ENCODE measurements at regions not wholly inside any gene's neighbourhood (a gene's known extent, or its start where the extent isn't known, plus 50 kb on each side); places are given as distances from the start of the nearest gene placed in this dataset.

- Histone ChIP-seq H3K9me3 (no peaks in the 10 kb centered on the region), H3K27ac (peak overlapping the region in 2 of 4 donors; percentile 34 to 49), H3K36me3 (no peaks in the 10 kb centered on the region), H3K4me1 (peaks cover 0 to 12% (median 5%) of the 10 kb centered on the region in 4 donors), H3K27me3 (no peaks in the 10 kb centered on the region), H3K4me3 (peak overlapping the region in 2 of 4 donors; percentile 20 to 21)
- intact Hi-C loops (cut with DNase I; ENCODE audit: low total_unique reads): loop anchor here (5.0 kb wide), 2 partner anchors 55 to 105 kb away; partner anchors contain the start of gene IER5
- 8 to 9% methylated on average over 2 to 24 of the region's 24 CpGs for WGBS, 2 donors (ENCODE audit: low coverage in 1 of 2)
- in situ Hi-C loops (cut with MboI; ENCODE audit: low pct_ligation_motif_present in 1 of 4, low pct_unique_long_range_greater_than_20kb in 1 of 4, low sequenced_read_pairs in 3 of 4): loop anchor here in 3 of 4 donors (5.0 to 25.0 kb wide), 4 partner anchors 58 to 105 kb away; partner anchors contain the start of genes IER5 (in 2 of the 3) and MR1 (in 1 of the 3)
- TF ChIP-seq POLR2A (IDR thresholded peaks at IDR 0.05): no peak
- TF ChIP-seq CTCF (IDR thresholded peaks at IDR 0.05): peak; percentile 96 to 98 (median 97)
- no peak for TF ChIP-seq EP300 (IDR thresholded peaks at IDR 0.05; ENCODE audit: low read depth)
- no peak for TF ChIP-seq POLR2AphosphoS5 (IDR thresholded peaks at IDR 0.05)
- DNase-seq: peak; percentile 90
Observed at GRCh38 chr1:181142096-181142958, 53.8 kb downstream of the IER5 start.

GRCh38 chr1:181143102-181143859 lies 54.8 kb downstream of the IER5 start:
- in situ Hi-C loops (cut with MboI; ENCODE audit: low pct_ligation_motif_present in 1 of 4, low pct_unique_long_range_greater_than_20kb in 1 of 4, low sequenced_read_pairs in 3 of 4): loop anchor here in 3 of 4 donors (5.0 to 25.0 kb wide), 4 partner anchors 58 to 106 kb away; partner anchors contain the start of genes IER5 (in 2 of the 3) and MR1 (in 1 of the 3)

GRCh38 chr1:181144238-181144637 lies 55.7 kb downstream of the IER5 start:
- no peaks in the 10 kb centered on the region for H3K36me3 ChIP-seq
- WGBS, 2 donors (ENCODE audit: low coverage in 1 of 2): 66 to 71% methylated on average over 3 of the region's 3 CpGs
- H3K9me3 ChIP-seq: no peaks in the 10 kb centered on the region
- peaks cover 0 to 12% (median 5%) of the 10 kb centered on the region in 4 donors for H3K4me1 ChIP-seq
- no peak for DNase-seq
- intact Hi-C loops (cut with DNase I; ENCODE audit: low total_unique reads) (loop anchor here (5.0 kb wide), 2 partner anchors 57 to 107 kb away; partner anchors contain the start of gene IER5), in situ Hi-C loops (cut with MboI; ENCODE audit: low pct_ligation_motif_present in 1 of 4, low pct_unique_long_range_greater_than_20kb in 1 of 4, low sequenced_read_pairs in 3 of 4) (loop anchor here in 3 of 4 donors (5.0 to 25.0 kb wide), 4 partner anchors 59 to 107 kb away; partner anchors contain the start of genes IER5 (in 2 of the 3) and MR1 (in 1 of the 3))
- H3K27ac ChIP-seq: no peak overlapping the region
- no peak overlapping the region for H3K4me3 ChIP-seq
- no peak for TF ChIP-seq EP300 (IDR thresholded peaks at IDR 0.05; ENCODE audit: low read depth)
- no peak for TF ChIP-seq CTCF (IDR thresholded peaks at IDR 0.05)
- TF ChIP-seq POLR2A (IDR thresholded peaks at IDR 0.05): no peak
- TF ChIP-seq POLR2AphosphoS5 (IDR thresholded peaks at IDR 0.05): no peak
- H3K27me3 ChIP-seq: no peaks in the 10 kb centered on the region

More at GRCh38 chr1:181143102-181143859, 54.8 kb downstream of the IER5 start:
- Histone ChIP-seq H3K9me3 (no peaks in the 10 kb centered on the region), H3K4me3 (no peak overlapping the region), H3K36me3 (no peaks in the 10 kb centered on the region), H3K4me1 (peaks cover 0 to 12% (median 5%) of the 10 kb centered on the region in 4 donors), H3K27me3 (no peaks in the 10 kb centered on the region), H3K27ac (peak overlapping the region in 1 of 4 donors; percentile 49)
- intact Hi-C loops (cut with DNase I; ENCODE audit: low total_unique reads): loop anchor here (5.0 kb wide), 2 partner anchors 56 to 106 kb away; partner anchors contain the start of gene IER5
- DNase-seq: no peak
- 55 to 56% methylated on average over 5 of the region's 5 CpGs for WGBS, 2 donors (ENCODE audit: low coverage in 1 of 2)
- TF ChIP-seq EP300 (IDR thresholded peaks at IDR 0.05; ENCODE audit: low read depth) (no peak), POLR2AphosphoS5 (IDR thresholded peaks at IDR 0.05) (no peak), POLR2A (IDR thresholded peaks at IDR 0.05) (no peak), CTCF (IDR thresholded peaks at IDR 0.05) (no peak)
